H1 (cell line): ENCODE measurements at regions not wholly inside any gene's neighbourhood (a gene's known extent, or its start where the extent isn't known, plus 50 kb on each side); places are given as distances from the start of the nearest gene placed in this dataset.

Experiments used
- BCL11A ChIP-seq, 2 experiments: IDR thresholded peaks; one replicate each; pipeline ENCODE4 v1.6.1; 2011; ENCODE audit warnings: low read depth in 2 of 2, low read length in 2 of 2, mild to moderate bottlenecking in 2 of 2
- CBX8 ChIP-seq: fragments of 300-800, 300-1000 bp; sonication (generic); IDR thresholded peaks from 2 replicates; pipeline ENCODE4 v1.7.1; 2016; ENCODE audit warnings: low read depth, low read length, borderline replicate concordance
- CTBP2 ChIP-seq: IDR thresholded peaks from 2 replicates; pipeline ENCODE4 v1.7.0; 2011; ENCODE audit warnings: borderline replicate concordance, mild to moderate bottlenecking, moderate library complexity, mixed read lengths, low read length; ENCODE audit not compliant: insufficient read depth, insufficient read length
- SIRT6 ChIP-seq: IDR thresholded peaks from one replicate; pipeline ENCODE4 v1.7.1; 2012; ENCODE audit warnings: low read length, inconsistent platforms
- TBP ChIP-seq: IDR thresholded peaks from 2 replicates; pipeline ENCODE4 v1.6.1; 2011; ENCODE audit warnings: low read depth, low read length, improper control_type of control experiment

DNA sequence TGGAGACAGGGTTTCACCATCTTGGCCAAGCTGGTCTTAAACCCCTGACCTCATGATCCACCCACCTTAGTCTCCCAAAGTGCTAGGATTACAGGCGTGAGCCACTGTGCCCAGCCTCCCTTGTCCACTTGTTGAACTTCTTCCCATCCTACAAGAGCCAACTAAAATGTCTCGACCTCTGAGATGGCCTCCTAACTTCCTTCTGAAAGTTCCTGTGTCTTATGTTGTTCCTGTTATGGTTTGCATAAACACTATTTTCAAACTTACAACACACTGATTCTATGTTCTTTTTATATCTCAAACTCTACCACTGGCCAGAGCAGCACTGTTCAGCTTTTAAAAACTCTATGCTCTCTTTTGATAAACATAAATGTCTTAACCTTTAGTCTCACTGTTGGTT lies 63.3 kb upstream of the UGP2 start (continued):
- TF ChIP-seq TBP = no peak
- TF ChIP-seq SIRT6 = no peak
- no peak for TF ChIP-seq CBX8
- TF ChIP-seq BCL11A (IDR thresholded peaks at IDR 0.05; ENCODE audit: low read depth in 2 of 2, low read length in 2 of 2) = no peak
- TF ChIP-seq CTBP2 = no peak
